ENCODE measurements at regions not wholly inside any gene's neighbourhood (a gene's known extent, or its start where the extent isn't known, plus 50 kb on each side); places are given as distances from the start of the nearest gene placed in this dataset.

GRCh38 chr5:90201923-90202322 lies 207.6 kb downstream of the CETN3 start:
- no peaks in the 10 kb centered on the region for H3K9me3 ChIP-seq (ENCODE audit: control insufficient read depth in 1 of 2, low read length in 2 of 2)
- CTCF ChIA-PET (ENCODE audit: partially characterized antibody) = no interaction called here
- no peaks in the 10 kb centered on the region for H3K4me1 Mint-ChIP-seq
- no peak overlapping the region for H3K4me3 ChIP-seq (ENCODE audit: low read length in 2 of 2)
- intact Hi-C loops (cut with micrococcal nuclease) = no loop called here
- H3K4me3 Mint-ChIP-seq = no peak overlapping the region
- DNase-seq = no peak
- H3K27me3 Mint-ChIP-seq = peaks cover 0 to 1% of the 10 kb centered on the region in 2 donors
- H3K36me3 Mint-ChIP-seq = no peaks in the 10 kb centered on the region
- H3K4me1 ChIP-seq (ENCODE audit: insufficient read depth, low read length) = no peaks in the 10 kb centered on the region
- H3K27ac Mint-ChIP-seq = no peak overlapping the region
- H3K9me3 Mint-ChIP-seq = peaks cover 0 to 15% (median 8%) of the 10 kb centered on the region in 8 donors
- H3K36me3 ChIP-seq (ENCODE audit: insufficient read depth, low read length) = no peaks in the 10 kb centered on the region
- POLR2A ChIA-PET (ENCODE audit: partially characterized antibody) = no interaction called here
- no peak overlapping the region for H3K27ac ChIP-seq (ENCODE audit: low read depth, low read length)
- H3K27me3 ChIP-seq (ENCODE audit: insufficient read depth, low read length) = no peaks in the 10 kb centered on the region

GRCh38 chr5:90193185-90193822 lies 216.3 kb downstream of the CETN3 start:
- Histone ChIP-seq H3K27ac (ENCODE audit: low read depth, low read length) (no peak overlapping the region), H3K9me3 (ENCODE audit: control insufficient read depth in 1 of 2, low read length in 2 of 2) (no peaks in the 10 kb centered on the region), H3K27me3 (ENCODE audit: insufficient read depth, low read length) (no peaks in the 10 kb centered on the region), H3K36me3 (ENCODE audit: insufficient read depth, low read length) (no peaks in the 10 kb centered on the region), H3K4me3 (ENCODE audit: low read length in 2 of 2) (no peak overlapping the region), H3K4me1 (ENCODE audit: insufficient read depth, low read length) (no peaks in the 10 kb centered on the region)
- POLR2A ChIA-PET (ENCODE audit: partially characterized antibody) = no interaction called here
- DNase-seq = no peak
- intact Hi-C loops (cut with micrococcal nuclease) = no loop called here
- H3K9me3 Mint-ChIP-seq = peaks cover 0 to 7% (median 0%) of the 10 kb centered on the region in 8 donors
- H3K4me1 Mint-ChIP-seq = no peaks in the 10 kb centered on the region
- CTCF ChIA-PET (ENCODE audit: partially characterized antibody) = no interaction called here
- no peak overlapping the region for H3K4me3 Mint-ChIP-seq
- no peak overlapping the region for H3K27ac Mint-ChIP-seq
- no peaks in the 10 kb centered on the region for H3K36me3 Mint-ChIP-seq
- H3K27me3 Mint-ChIP-seq = peaks cover 0 to 2% of the 10 kb centered on the region in 2 donors

GRCh38 chr5:90191352-90192045 lies 218.1 kb downstream of the CETN3 start:
- peaks cover 0 to 7% (median 1%) of the 10 kb centered on the region in 8 donors for H3K9me3 Mint-ChIP-seq
- H3K36me3 Mint-ChIP-seq = no peaks in the 10 kb centered on the region
- H3K36me3 ChIP-seq (ENCODE audit: insufficient read depth, low read length) = no peaks in the 10 kb centered on the region

GRCh38 chr5:90185897-90186468 lies 223.6 kb downstream of the CETN3 start:
- intact Hi-C loops (cut with micrococcal nuclease) = no loop called here
- H3K4me3 ChIP-seq (ENCODE audit: low read length in 2 of 2) = no peak overlapping the region
- no peak for DNase-seq
- H3K27ac Mint-ChIP-seq = no peak overlapping the region
- H3K9me3 ChIP-seq (ENCODE audit: control insufficient read depth in 1 of 2, low read length in 2 of 2) = no peaks in the 10 kb centered on the region
- H3K27me3 Mint-ChIP-seq = no peaks in the 10 kb centered on the region
- no peaks in the 10 kb centered on the region for H3K36me3 Mint-ChIP-seq
- H3K36me3 ChIP-seq (ENCODE audit: insufficient read depth, low read length) = no peaks in the 10 kb centered on the region
- peaks cover 0 to 6% (median 1%) of the 10 kb centered on the region in 8 donors for H3K9me3 Mint-ChIP-seq
- H3K27ac ChIP-seq (ENCODE audit: low read depth, low read length) = no peak overlapping the region
- H3K4me1 Mint-ChIP-seq = no peaks in the 10 kb centered on the region
- H3K27me3 ChIP-seq (ENCODE audit: insufficient read depth, low read length) = no peaks in the 10 kb centered on the region
- no peak overlapping the region for H3K4me3 Mint-ChIP-seq
- H3K4me1 ChIP-seq (ENCODE audit: insufficient read depth, low read length) = no peaks in the 10 kb centered on the region
- CTCF ChIA-PET (ENCODE audit: partially characterized antibody) = no interaction called here
- POLR2A ChIA-PET (ENCODE audit: partially characterized antibody) = no interaction called here

More at GRCh38 chr5:90191352-90192045, 218.1 kb downstream of the CETN3 start:
- Mint-ChIP-seq H3K27me3 (peaks cover 0 to 2% of the 10 kb centered on the region in 2 donors), H3K4me3 (no peak overlapping the region), H3K27ac (no peak overlapping the region), H3K4me1 (no peaks in the 10 kb centered on the region)
- H3K4me3 ChIP-seq (ENCODE audit: low read length in 2 of 2) = no peak overlapping the region
- DNase-seq = no peak
- CTCF ChIA-PET (ENCODE audit: partially characterized antibody) = no interaction called here
- H3K27me3 ChIP-seq (ENCODE audit: insufficient read depth, low read length) = no peaks in the 10 kb centered on the region
- POLR2A ChIA-PET (ENCODE audit: partially characterized antibody) = no interaction called here
- no peaks in the 10 kb centered on the region for H3K9me3 ChIP-seq (ENCODE audit: control insufficient read depth in 1 of 2, low read length in 2 of 2)
- intact Hi-C loops (cut with micrococcal nuclease) = no loop called here
- H3K4me1 ChIP-seq (ENCODE audit: insufficient read depth, low read length) = no peaks in the 10 kb centered on the region
- no peak overlapping the region for H3K27ac ChIP-seq (ENCODE audit: low read depth, low read length)

- H3K9me3 ChIP-seq (ENCODE audit: control insufficient read depth in 1 of 2, low read length in 2 of 2) = no peaks in the 10 kb centered on the region
- no peaks in the 10 kb centered on the region for H3K4me1 ChIP-seq (ENCODE audit: insufficient read depth, low read length)
- no peak for DNase-seq
- no peaks in the 10 kb centered on the region for H3K36me3 ChIP-seq (ENCODE audit: insufficient read depth, low read length)
- H3K27ac ChIP-seq (ENCODE audit: low read depth, low read length) = no peak overlapping the region
- Mint-ChIP-seq H3K27ac (no peak overlapping the region), H3K4me3 (no peak overlapping the region), H3K4me1 (no peaks in the 10 kb centered on the region), H3K36me3 (no peaks in the 10 kb centered on the region), H3K27me3 (no peaks in the 10 kb centered on the region), H3K9me3 (peaks cover 0 to 6% (median 1%) of the 10 kb centered on the region in 8 donors)
- intact Hi-C loops (cut with micrococcal nuclease) = no loop called here
- POLR2A ChIA-PET (ENCODE audit: partially characterized antibody) = no interaction called here
- no peaks in the 10 kb centered on the region for H3K27me3 ChIP-seq (ENCODE audit: insufficient read depth, low read length)
- no peak overlapping the region for H3K4me3 ChIP-seq (ENCODE audit: low read length in 2 of 2)
- CTCF ChIA-PET (ENCODE audit: partially characterized antibody) = no interaction called here
These were observed 224.8 kb downstream of the CETN3 start for GRCh38 chr5:90184764-90185163.

- no peak for DNase-seq
- H3K4me3 Mint-ChIP-seq = no peak overlapping the region
- Histone ChIP-seq H3K4me3 (ENCODE audit: low read length in 2 of 2) (no peak overlapping the region), H3K4me1 (ENCODE audit: insufficient read depth, low read length) (no peaks in the 10 kb centered on the region), H3K9me3 (ENCODE audit: control insufficient read depth in 1 of 2, low read length in 2 of 2) (no peaks in the 10 kb centered on the region), H3K27ac (ENCODE audit: low read depth, low read length) (no peak overlapping the region), H3K27me3 (ENCODE audit: insufficient read depth, low read length) (no peaks in the 10 kb centered on the region), H3K36me3 (ENCODE audit: insufficient read depth, low read length) (no peaks in the 10 kb centered on the region)
- no peaks in the 10 kb centered on the region for H3K4me1 Mint-ChIP-seq
- H3K9me3 Mint-ChIP-seq = peaks cover 0 to 5% (median 0%) of the 10 kb centered on the region in 8 donors
- intact Hi-C loops (cut with micrococcal nuclease) = no loop called here
- H3K27ac Mint-ChIP-seq = no peak overlapping the region
- no peaks in the 10 kb centered on the region for H3K36me3 Mint-ChIP-seq
- H3K27me3 Mint-ChIP-seq = no peaks in the 10 kb centered on the region
- CTCF ChIA-PET (ENCODE audit: partially characterized antibody) = no interaction called here
- POLR2A ChIA-PET (ENCODE audit: partially characterized antibody) = no interaction called here
These were observed 226.8 kb downstream of the CETN3 start for GRCh38 chr5:90182726-90183125.

- intact Hi-C loops (cut with micrococcal nuclease) = no loop called here
- Mint-ChIP-seq H3K4me3 (no peak overlapping the region), H3K36me3 (no peaks in the 10 kb centered on the region), H3K9me3 (peaks cover 0 to 13% (median 3%) of the 10 kb centered on the region in 8 donors), H3K4me1 (no peaks in the 10 kb centered on the region), H3K27me3 (no peaks in the 10 kb centered on the region), H3K27ac (no peak overlapping the region)
- no peaks in the 10 kb centered on the region for H3K36me3 ChIP-seq (ENCODE audit: insufficient read depth, low read length)
- POLR2A ChIA-PET (ENCODE audit: partially characterized antibody) = no interaction called here
- no peak overlapping the region for H3K4me3 ChIP-seq (ENCODE audit: low read length in 2 of 2)
- no peaks in the 10 kb centered on the region for H3K4me1 ChIP-seq (ENCODE audit: insufficient read depth, low read length)
- H3K9me3 ChIP-seq (ENCODE audit: control insufficient read depth in 1 of 2, low read length in 2 of 2) = no peaks in the 10 kb centered on the region
- CTCF ChIA-PET (ENCODE audit: partially characterized antibody) = no interaction called here
- H3K27ac ChIP-seq (ENCODE audit: low read depth, low read length) = no peak overlapping the region
- H3K27me3 ChIP-seq (ENCODE audit: insufficient read depth, low read length) = no peaks in the 10 kb centered on the region
- no peak for DNase-seq
These were observed 235.3 kb downstream of the CETN3 start for GRCh38 chr5:90174236-90174635.
